BJ (cell line): ENCODE measurements at regions not wholly inside any gene's neighbourhood (a gene's known extent, or its start where the extent isn't known, plus 50 kb on each side); places are given as distances from the start of the nearest gene placed in this dataset.
A peak's percentile ranks its signal among the peaks of the same experiment; 100 is the strongest.

Experiments used
- CTCF ChIA-PET: fragments of 350-600 bp; formaldehyde crosslinking; extraction: SDS; loops from one replicate; lab custom pipeline; 2021; ENCODE audit warnings: antibody characterized with exemption, inconsistent platforms; lab: Yijun Ruan, JAX
- POLR2A ChIA-PET: fragments of 300-600 bp; sonication (Branson Sonifier 250); formaldehyde crosslinking; extraction: SDS; loops from one replicate; lab custom pipeline; 2021; ENCODE audit warnings: antibody characterized with exemption; lab: Charles Lee
- DNase-seq: peaks from one replicate; pipeline ENCODE4 v3.0.0-alpha.2; 2011; ENCODE audit warnings: low read depth
- H3K27me3 ChIP-seq: 2 replicates; pipeline ENCODE4 v1.6.0; 2011; ENCODE audit warnings: low read length; ENCODE audit not compliant: control insufficient read depth, insufficient read depth
- H3K36me3 ChIP-seq: 2 replicates; pipeline ENCODE4 v1.5.1; 2011; ENCODE audit warnings: low read length; ENCODE audit not compliant: control insufficient read depth, insufficient read depth
- H3K4me3 ChIP-seq: 2 replicates; pipeline ENCODE4 v1.5.1; 2011; ENCODE audit warnings: low read depth, mild to moderate bottlenecking, control low read depth, low read length
- TF ChIP-seq, protein P1 (sequence below): IDR thresholded peaks from 2 replicates; pipeline ENCODE4 v1.5.1; 2011; ENCODE audit warnings: low read depth, mild to moderate bottlenecking, control low read depth, inconsistent platforms, low read length, moderate library complexity; ENCODE audit not compliant: insufficient read depth

DNA sequence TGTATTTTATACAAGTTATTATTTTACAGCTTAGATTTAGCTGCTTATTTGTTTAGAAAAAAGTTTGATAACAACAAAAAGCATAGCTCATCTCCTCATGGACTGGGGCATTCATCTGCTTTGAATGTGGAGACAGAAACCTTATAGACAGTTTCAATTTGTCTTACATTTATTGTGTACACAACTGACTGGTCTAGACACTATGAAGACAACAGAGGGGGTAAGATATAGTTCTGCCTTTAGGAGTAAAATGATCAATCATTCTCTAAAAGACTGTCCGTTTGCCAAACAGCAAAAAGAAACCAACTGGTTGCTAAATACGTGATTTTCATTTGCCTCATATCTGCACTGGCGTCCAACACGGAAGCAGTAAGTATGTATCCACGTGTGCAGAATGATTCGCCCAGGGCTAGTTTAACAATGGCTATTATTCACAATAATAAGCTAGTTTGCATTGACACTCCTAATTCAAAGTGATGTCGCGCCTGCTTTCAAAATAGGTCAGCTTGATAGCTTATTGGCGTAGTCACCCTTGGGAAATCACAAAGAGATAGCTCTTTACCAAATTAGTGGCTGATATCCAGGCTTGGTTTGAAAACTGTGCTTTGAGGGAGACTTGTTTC lies 153.6 kb downstream of the BMP2 start:
- POLR2A ChIA-PET, result no interaction called here
- CTCF ChIA-PET, result no interaction called here
- no peaks in the 10 kb centered on the region for H3K27me3 ChIP-seq
- H3K4me3 ChIP-seq, result no peak overlapping the region
- no peaks in the 10 kb centered on the region for H3K36me3 ChIP-seq
- DNase-seq, result no peak
- TF ChIP-seq, protein P1, sequence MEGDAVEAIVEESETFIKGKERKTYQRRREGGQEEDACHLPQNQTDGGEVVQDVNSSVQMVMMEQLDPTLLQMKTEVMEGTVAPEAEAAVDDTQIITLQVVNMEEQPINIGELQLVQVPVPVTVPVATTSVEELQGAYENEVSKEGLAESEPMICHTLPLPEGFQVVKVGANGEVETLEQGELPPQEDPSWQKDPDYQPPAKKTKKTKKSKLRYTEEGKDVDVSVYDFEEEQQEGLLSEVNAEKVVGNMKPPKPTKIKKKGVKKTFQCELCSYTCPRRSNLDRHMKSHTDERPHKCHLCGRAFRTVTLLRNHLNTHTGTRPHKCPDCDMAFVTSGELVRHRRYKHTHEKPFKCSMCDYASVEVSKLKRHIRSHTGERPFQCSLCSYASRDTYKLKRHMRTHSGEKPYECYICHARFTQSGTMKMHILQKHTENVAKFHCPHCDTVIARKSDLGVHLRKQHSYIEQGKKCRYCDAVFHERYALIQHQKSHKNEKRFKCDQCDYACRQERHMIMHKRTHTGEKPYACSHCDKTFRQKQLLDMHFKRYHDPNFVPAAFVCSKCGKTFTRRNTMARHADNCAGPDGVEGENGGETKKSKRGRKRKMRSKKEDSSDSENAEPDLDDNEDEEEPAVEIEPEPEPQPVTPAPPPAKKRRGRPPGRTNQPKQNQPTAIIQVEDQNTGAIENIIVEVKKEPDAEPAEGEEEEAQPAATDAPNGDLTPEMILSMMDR, result no peak

DNA sequence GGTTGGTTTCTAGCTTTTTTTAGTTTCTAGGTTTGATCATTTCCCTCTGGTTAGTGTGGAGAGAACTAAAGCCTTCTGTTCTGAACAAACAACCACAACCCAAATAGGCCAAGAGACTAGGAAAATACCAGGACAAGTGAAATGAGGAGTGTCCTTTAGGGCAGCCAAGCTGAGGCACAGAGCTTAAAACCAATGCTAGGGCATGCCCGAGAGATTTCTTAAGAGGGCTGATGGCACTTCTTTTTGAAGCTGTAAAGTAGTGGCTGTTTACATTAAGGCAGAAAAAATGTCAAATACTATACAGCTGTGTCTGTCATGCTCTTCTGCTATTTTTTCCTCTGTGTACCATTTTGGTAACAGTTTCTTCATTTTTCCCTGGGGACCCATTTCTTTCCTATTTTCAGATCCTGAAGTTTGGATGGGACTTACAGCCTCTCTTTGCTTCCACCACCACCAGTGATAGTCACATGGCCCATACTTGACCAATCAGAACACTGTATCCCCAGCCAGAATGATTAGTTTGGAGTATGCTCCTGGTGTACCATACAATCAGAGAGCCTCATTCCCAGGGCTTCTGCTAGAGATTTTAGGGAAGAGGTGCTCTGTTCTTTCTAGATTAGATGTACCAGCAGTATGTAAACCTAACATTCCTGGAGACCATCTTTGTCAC lies 154.4 kb downstream of the BMP2 start:
- DNase-seq, result no peak
- TF ChIP-seq, protein P1, result no peak
- no peak overlapping the region for H3K4me3 ChIP-seq
- ChIA-PET CTCF (no interaction called here), POLR2A (no interaction called here)
- no peaks in the 10 kb centered on the region for H3K27me3 ChIP-seq
- H3K36me3 ChIP-seq, result no peaks in the 10 kb centered on the region

DNA sequence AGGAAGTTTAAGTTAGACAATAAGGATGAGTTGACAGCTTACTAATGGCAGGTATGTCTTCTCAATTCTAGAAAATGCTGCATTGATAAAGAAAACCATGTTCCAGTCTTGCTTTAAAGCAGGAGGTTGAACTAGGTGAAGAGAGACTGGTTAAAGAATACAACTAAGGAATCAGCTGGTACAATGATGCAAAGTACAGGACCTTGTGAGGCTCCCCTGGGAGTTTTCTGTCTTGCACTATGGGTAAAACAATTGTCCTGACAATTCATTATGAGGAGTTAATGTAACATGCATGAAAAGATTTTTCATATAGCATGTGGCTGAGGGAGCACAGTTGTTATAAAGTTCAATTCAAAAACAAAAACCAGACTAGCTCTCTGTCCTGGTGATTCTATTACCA lies 157.2 kb downstream of the BMP2 start:
- no peak for DNase-seq
- Histone ChIP-seq H3K27me3 (no peaks in the 10 kb centered on the region), H3K36me3 (no peaks in the 10 kb centered on the region), H3K4me3 (no peak overlapping the region)
- ChIA-PET CTCF (no interaction called here), POLR2A (interaction anchor here (0.6 kb wide), 1 partner anchor 1228 kb away, joined by 5 read pairs; no protein-coding TSS in a partner anchor)
- TF ChIP-seq, protein P1, result no peak

DNA sequence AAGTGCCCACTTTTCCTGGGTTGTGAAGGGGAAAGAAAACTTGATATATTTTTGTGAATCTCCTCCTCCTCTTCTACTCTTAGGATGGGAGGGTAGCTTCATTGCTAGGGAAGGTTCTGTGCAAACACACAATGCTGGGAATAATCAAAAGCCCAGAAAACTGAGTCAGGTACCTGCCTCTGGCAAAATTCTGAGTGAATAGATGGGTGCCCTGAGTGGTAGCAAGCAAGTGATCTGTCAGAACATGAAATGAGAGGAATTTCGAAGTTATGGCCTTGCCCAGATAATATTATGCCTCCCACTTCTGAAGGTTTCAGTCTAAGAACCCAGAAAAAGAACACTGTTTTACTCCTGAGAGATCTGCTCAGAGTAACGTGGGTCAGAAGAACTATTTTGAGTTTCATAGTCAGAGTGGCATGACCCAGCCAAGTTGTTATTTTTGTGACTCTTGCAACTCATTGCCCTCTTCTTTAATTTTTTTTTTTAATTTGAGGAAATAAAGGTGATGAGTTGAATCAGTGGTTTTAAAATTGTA lies 158.3 kb downstream of the BMP2 start:
- no peaks in the 10 kb centered on the region for H3K36me3 ChIP-seq
- TF ChIP-seq, protein P1, result no peak
- H3K4me3 ChIP-seq, result no peak overlapping the region
- no peaks in the 10 kb centered on the region for H3K27me3 ChIP-seq
- ChIA-PET CTCF (no interaction called here), POLR2A (no interaction called here)
- DNase-seq, result no peak

DNA sequence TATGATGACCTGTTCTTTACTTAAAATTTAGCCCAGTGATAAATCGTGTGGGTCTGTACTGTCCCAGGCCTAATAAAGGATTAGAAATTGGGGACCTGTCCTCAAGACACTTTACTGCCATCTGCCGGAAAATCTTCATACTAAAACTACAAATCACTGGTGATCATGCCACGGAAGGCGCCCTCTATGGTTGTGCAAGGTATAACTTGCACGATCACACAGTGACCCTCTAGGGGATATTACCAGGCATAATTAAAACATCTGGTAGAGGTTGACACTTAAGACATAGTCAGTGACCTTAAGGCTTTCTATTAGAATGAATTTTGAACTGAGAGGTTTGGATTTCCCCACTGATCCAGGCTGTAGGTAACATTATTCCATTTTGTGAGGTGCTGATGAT lies 172.6 kb downstream of the BMP2 start:
- TF ChIP-seq, protein P1, result peak; percentile 18; the same call in 1 of the 2 replicates
- no peaks in the 10 kb centered on the region for H3K36me3 ChIP-seq
- ChIA-PET CTCF (interaction anchor here (1.0 kb wide), 1 partner anchor 117 kb away, joined by 3 read pairs; no protein-coding TSS in a partner anchor), POLR2A (no interaction called here)
- H3K4me3 ChIP-seq, result no peak overlapping the region
- DNase-seq, result no peak
- no peaks in the 10 kb centered on the region for H3K27me3 ChIP-seq
